Nephron progenitor cell (in vitro differentiated cells): ENCODE measurements at regions not wholly inside any gene's neighbourhood (a gene's known extent, or its start where the extent isn't known, plus 50 kb on each side); places are given as distances from the start of the nearest gene placed in this dataset.

ENCODE experiments used
- DNase-seq: peaks from one replicate; pipeline ENCODE4 v3.0.0; 2021
- H3K27ac Mint-ChIP-seq: 2 replicates; pipeline ENCODE4 v1.8.0; 2021; ENCODE audit warnings: mild to moderate bottlenecking, moderate library complexity, mixed read lengths
- H3K27me3 Mint-ChIP-seq: 2 replicates; pipeline ENCODE4 v1.8.0; 2021; ENCODE audit warnings: mild to moderate bottlenecking, low read depth, mixed read lengths; ENCODE audit not compliant: poor library complexity
- H3K36me3 Mint-ChIP-seq: 2 replicates; pipeline ENCODE4 v1.8.0; 2021; ENCODE audit warnings: low read depth, mixed read lengths
- H3K4me1 Mint-ChIP-seq: 2 replicates; pipeline ENCODE4 v1.8.0; 2021; ENCODE audit warnings: mixed read lengths
- H3K4me3 Mint-ChIP-seq: 2 replicates; pipeline ENCODE4 v1.8.0; 2021; ENCODE audit warnings: mild to moderate bottlenecking, moderate library complexity, mixed read lengths
- H3K9me3 Mint-ChIP-seq: 2 replicates; pipeline ENCODE4 v1.8.0; 2021; ENCODE audit warnings: mild to moderate bottlenecking, moderate library complexity, mixed read lengths
- TF ChIP-seq, protein P1 (sequence below): fragments of 200-600 bp; sonication (generic); IDR thresholded peaks from 2 replicates; pipeline ENCODE4 v1.5.0; 2021; ENCODE audit warnings: antibody characterized with exemption

DNA sequence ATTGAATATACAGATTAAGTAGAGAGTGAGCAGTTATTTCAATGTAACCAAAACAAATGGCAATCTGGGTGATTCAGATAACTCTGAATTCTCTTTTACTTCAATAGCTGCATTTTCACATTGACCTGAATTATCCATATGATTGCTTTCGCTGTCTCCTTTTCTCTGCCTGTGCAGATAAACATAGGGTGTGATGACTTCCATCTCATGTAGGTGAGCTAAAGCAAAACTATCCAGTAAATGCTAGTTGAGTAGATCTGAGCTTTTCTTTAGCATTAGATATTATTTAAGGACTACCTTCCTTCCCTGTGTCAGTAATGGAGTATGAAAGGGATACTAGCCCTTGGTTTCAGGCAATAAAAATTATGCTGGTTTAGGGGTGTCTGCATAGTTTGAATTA is 288.6 kb downstream of the OXSM start:
- H3K36me3 Mint-ChIP-seq, result no peaks in the 10 kb centered on the region
- TF ChIP-seq, protein P1, sequence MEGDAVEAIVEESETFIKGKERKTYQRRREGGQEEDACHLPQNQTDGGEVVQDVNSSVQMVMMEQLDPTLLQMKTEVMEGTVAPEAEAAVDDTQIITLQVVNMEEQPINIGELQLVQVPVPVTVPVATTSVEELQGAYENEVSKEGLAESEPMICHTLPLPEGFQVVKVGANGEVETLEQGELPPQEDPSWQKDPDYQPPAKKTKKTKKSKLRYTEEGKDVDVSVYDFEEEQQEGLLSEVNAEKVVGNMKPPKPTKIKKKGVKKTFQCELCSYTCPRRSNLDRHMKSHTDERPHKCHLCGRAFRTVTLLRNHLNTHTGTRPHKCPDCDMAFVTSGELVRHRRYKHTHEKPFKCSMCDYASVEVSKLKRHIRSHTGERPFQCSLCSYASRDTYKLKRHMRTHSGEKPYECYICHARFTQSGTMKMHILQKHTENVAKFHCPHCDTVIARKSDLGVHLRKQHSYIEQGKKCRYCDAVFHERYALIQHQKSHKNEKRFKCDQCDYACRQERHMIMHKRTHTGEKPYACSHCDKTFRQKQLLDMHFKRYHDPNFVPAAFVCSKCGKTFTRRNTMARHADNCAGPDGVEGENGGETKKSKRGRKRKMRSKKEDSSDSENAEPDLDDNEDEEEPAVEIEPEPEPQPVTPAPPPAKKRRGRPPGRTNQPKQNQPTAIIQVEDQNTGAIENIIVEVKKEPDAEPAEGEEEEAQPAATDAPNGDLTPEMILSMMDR, result no peak
- no peak for DNase-seq
- no peaks in the 10 kb centered on the region for H3K4me1 Mint-ChIP-seq
- H3K27ac Mint-ChIP-seq, result no peak overlapping the region
- H3K27me3 Mint-ChIP-seq, result no peaks in the 10 kb centered on the region
- no peak overlapping the region for H3K4me3 Mint-ChIP-seq
- H3K9me3 Mint-ChIP-seq, result no peaks in the 10 kb centered on the region

- H3K36me3 Mint-ChIP-seq, result no peaks in the 10 kb centered on the region
- peaks cover under 1% of the 10 kb centered on the region for H3K9me3 Mint-ChIP-seq
- no peak overlapping the region for H3K4me3 Mint-ChIP-seq
- no peak overlapping the region for H3K27ac Mint-ChIP-seq
- TF ChIP-seq, protein P1, result no peak
- peaks cover 6% of the 10 kb centered on the region for H3K4me1 Mint-ChIP-seq
- no peak for DNase-seq
- H3K27me3 Mint-ChIP-seq, result peaks cover 4% of the 10 kb centered on the region
These were observed 291.3 kb downstream of the OXSM start for GRCh38 chr3:26081166-26081565.

DNA sequence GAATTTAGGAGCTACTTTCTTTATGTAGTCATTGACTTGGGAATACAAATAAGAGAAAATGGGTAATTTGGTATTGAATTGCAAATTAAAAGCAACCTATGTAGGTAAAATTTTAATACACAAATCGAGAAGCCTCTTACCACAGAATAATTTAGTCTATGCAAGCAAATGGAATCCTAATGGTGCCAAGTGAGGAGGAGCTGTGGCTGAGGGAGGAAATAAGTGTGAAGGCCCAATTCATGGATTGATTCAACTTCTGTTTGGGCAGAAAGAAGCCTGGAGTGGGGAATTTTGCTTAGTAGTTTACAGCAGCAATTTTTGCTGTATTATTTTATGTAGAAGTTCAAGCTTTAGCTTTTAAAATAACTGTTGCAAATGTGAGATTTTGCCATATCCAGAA is 291.9 kb downstream of the OXSM start:
- no peak overlapping the region for H3K27ac Mint-ChIP-seq
- H3K4me1 Mint-ChIP-seq, result peaks cover 6% of the 10 kb centered on the region
- TF ChIP-seq, protein P1, result no peak
- no peaks in the 10 kb centered on the region for H3K36me3 Mint-ChIP-seq
- peaks cover 4% of the 10 kb centered on the region for H3K27me3 Mint-ChIP-seq
- peaks cover 7% of the 10 kb centered on the region for H3K9me3 Mint-ChIP-seq
- no peak overlapping the region for H3K4me3 Mint-ChIP-seq
- DNase-seq, result no peak

DNA sequence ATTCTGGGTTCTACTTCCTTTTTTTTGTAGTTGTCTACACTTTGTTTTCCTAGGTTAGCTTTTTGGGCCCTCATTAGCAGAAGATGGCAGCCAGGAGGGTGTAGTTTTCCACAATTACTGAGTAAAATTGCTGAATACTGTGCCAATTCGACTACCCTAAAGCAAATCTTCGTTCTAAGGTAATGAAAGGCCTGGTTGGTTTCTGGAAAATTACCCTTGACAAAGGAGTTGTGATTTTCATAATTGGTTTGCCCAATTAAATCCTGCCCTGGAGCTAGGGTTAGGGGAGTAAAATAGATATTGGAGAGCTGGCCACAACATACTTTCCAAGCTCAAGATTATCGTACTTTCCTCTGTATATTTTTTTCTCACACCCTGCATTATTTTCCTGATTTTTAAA is 293.0 kb downstream of the OXSM start:
- TF ChIP-seq, protein P1, result no peak

GRCh38 chr3:26084629-26085028 is 294.7 kb downstream of the OXSM start:
- peaks cover 4% of the 10 kb centered on the region for H3K27me3 Mint-ChIP-seq
- peaks cover 6% of the 10 kb centered on the region for H3K4me1 Mint-ChIP-seq
- TF ChIP-seq, protein P1, result no peak
- DNase-seq, result no peak
- H3K4me3 Mint-ChIP-seq, result no peak overlapping the region
- peaks cover 31% of the 10 kb centered on the region for H3K9me3 Mint-ChIP-seq
- no peak overlapping the region for H3K27ac Mint-ChIP-seq
- peaks cover 7% of the 10 kb centered on the region for H3K36me3 Mint-ChIP-seq

More for the DNA sequence above, 293.0 kb downstream of the OXSM start:
- H3K4me1 Mint-ChIP-seq, result peaks cover 6% of the 10 kb centered on the region
- H3K27me3 Mint-ChIP-seq, result peaks cover 4% of the 10 kb centered on the region
- peaks cover under 1% of the 10 kb centered on the region for H3K36me3 Mint-ChIP-seq
- no peak overlapping the region for H3K27ac Mint-ChIP-seq
- peaks cover 18% of the 10 kb centered on the region for H3K9me3 Mint-ChIP-seq
- H3K4me3 Mint-ChIP-seq, result no peak overlapping the region
- DNase-seq, result no peak

GRCh38 chr3:26087751-26088150 is 297.9 kb downstream of the OXSM start:
- H3K36me3 Mint-ChIP-seq, result peaks cover 7% of the 10 kb centered on the region
- H3K27ac Mint-ChIP-seq, result no peak overlapping the region
- DNase-seq, result no peak
- H3K9me3 Mint-ChIP-seq, result peaks cover 34% of the 10 kb centered on the region
- H3K4me3 Mint-ChIP-seq, result no peak overlapping the region
- TF ChIP-seq, protein P1, result no peak
- peaks cover 4% of the 10 kb centered on the region for H3K27me3 Mint-ChIP-seq
- H3K4me1 Mint-ChIP-seq, result peaks cover 6% of the 10 kb centered on the region
